Uterus (tissue), 3 donors: ENCODE measurements at regions not wholly inside any gene's neighbourhood (a gene's known extent, or its start where the extent isn't known, plus 50 kb on each side); places are given as distances from the start of the nearest gene placed in this dataset.

ENCODE experiments used
- DNase-seq, 2 donors: peaks; one replicate each; pipeline ENCODE4 v3.0.0-alpha.2; 2019 to 2020
- H3K27ac ChIP-seq, 2 donors: fragments of 200-600 bp; sonication (generic); 1 replicate in 1 of 2; 2 replicates in 1 of 2; pipeline ENCODE4 v1.5.1; 2016 to 2018
- H3K27me3 ChIP-seq, 2 donors: fragments of 200-600 bp; sonication (generic); one replicate each; pipeline ENCODE4 v1.5.1; 2018 to 2019; ENCODE audit warnings: control low read depth in 1 of 2
- H3K36me3 ChIP-seq, 2 donors: fragments of 200-600 bp; sonication (generic); one replicate each; pipeline ENCODE4 v1.5.1; 2019; ENCODE audit warnings: control low read depth in 1 of 2
- H3K4me1 ChIP-seq, 2 donors: fragments of 200-600 bp; sonication (generic); one replicate each; pipeline ENCODE4 v1.5.1; 2018 to 2019; ENCODE audit warnings: control low read depth in 1 of 2
- H3K4me3 ChIP-seq, 2 donors: fragments of 200-600 bp; sonication (generic); 1 replicate in 1 of 2; 2 replicates in 1 of 2; pipeline ENCODE4 v1.5.1; 2018 to 2019; ENCODE audit warnings: mild to moderate bottlenecking in 1 of 2
- H3K9me3 ChIP-seq, 2 donors: fragments of 200-600 bp; sonication (generic); one replicate each; pipeline ENCODE4 v1.5.1; 2019; ENCODE audit warnings: control low read depth in 1 of 2
- CTCF ChIP-seq, 4 experiments: fragments of 200-600 bp in 2 of 4; fragments of 450-650 bp in 2 of 4; sonication (generic) in 2 of 4; IDR thresholded peaks; one replicate each; pipeline ENCODE4 v1.5.1; 2016 to 2019; ENCODE audit warnings: antibody characterized with exemption in 4 of 4, mild to moderate bottlenecking in 2 of 4, moderate library complexity in 1 of 4
- POLR2A ChIP-seq, 2 donors: fragments of 450-650 bp; IDR thresholded peaks; one replicate each; pipeline ENCODE4 v1.6.1; 2016; ENCODE audit warnings: antibody characterized with exemption in 2 of 2, mild to moderate bottlenecking in 1 of 2, moderate library complexity in 1 of 2
- intact Hi-C: fragments of 100-400 bp; cut with DNase I; formaldehyde crosslinking; loops from one replicate; pipeline ENCODE4 v1.15.1; 2023; ENCODE audit warnings: low total_unique reads
- donor health status: DM: yes; HTN: yes; CAD: no.

GRCh38 chr4:181671672-181672071, 571.5 kb upstream of the TENM3 start:
- TF ChIP-seq POLR2A (IDR thresholded peaks at IDR 0.05) (no peak), CTCF (IDR thresholded peaks at IDR 0.05) (no peak)
- Histone ChIP-seq H3K27me3 (no peaks in the 10 kb centered on the region), H3K4me3 (no peak overlapping the region), H3K4me1 (no peaks in the 10 kb centered on the region), H3K36me3 (no peaks in the 10 kb centered on the region), H3K9me3 (no peaks in the 10 kb centered on the region), H3K27ac (no peak overlapping the region)
- no peak for DNase-seq
- intact Hi-C loops: no loop called here

GRCh38 chr4:181672751-181673150, 570.5 kb upstream of the TENM3 start:
- no peaks in the 10 kb centered on the region for H3K9me3 ChIP-seq
- no peaks in the 10 kb centered on the region for H3K36me3 ChIP-seq
- no peak overlapping the region for H3K27ac ChIP-seq
- H3K4me1 ChIP-seq: no peaks in the 10 kb centered on the region
- intact Hi-C loops: no loop called here
- DNase-seq: no peak
- H3K27me3 ChIP-seq: no peaks in the 10 kb centered on the region
- no peak for TF ChIP-seq POLR2A (IDR thresholded peaks at IDR 0.05)
- TF ChIP-seq CTCF (IDR thresholded peaks at IDR 0.05): no peak
- H3K4me3 ChIP-seq: no peak overlapping the region

GRCh38 chr4:181674315-181674875, 568.8 kb upstream of the TENM3 start:
- TF ChIP-seq POLR2A (IDR thresholded peaks at IDR 0.05) (no peak), CTCF (IDR thresholded peaks at IDR 0.05) (no peak)
- no peak for DNase-seq

GRCh38 chr4:181676546-181676945, 566.7 kb upstream of the TENM3 start:
- Histone ChIP-seq H3K4me3 (no peak overlapping the region), H3K27ac (no peak overlapping the region), H3K27me3 (no peaks in the 10 kb centered on the region), H3K4me1 (no peaks in the 10 kb centered on the region), H3K36me3 (no peaks in the 10 kb centered on the region), H3K9me3 (no peaks in the 10 kb centered on the region)
- intact Hi-C loops: no loop called here
- DNase-seq: no peak
- TF ChIP-seq POLR2A (IDR thresholded peaks at IDR 0.05): no peak
- no peak for TF ChIP-seq CTCF (IDR thresholded peaks at IDR 0.05)

More at GRCh38 chr4:181674315-181674875, 568.8 kb upstream of the TENM3 start:
- H3K27me3 ChIP-seq: no peaks in the 10 kb centered on the region
- H3K4me1 ChIP-seq: no peaks in the 10 kb centered on the region
- H3K36me3 ChIP-seq: no peaks in the 10 kb centered on the region
- H3K27ac ChIP-seq: no peak overlapping the region
- intact Hi-C loops: no loop called here
- no peaks in the 10 kb centered on the region for H3K9me3 ChIP-seq
- H3K4me3 ChIP-seq: no peak overlapping the region

- DNase-seq: no peak
- Histone ChIP-seq H3K4me3 (no peak overlapping the region), H3K36me3 (no peaks in the 10 kb centered on the region), H3K27ac (no peak overlapping the region), H3K9me3 (no peaks in the 10 kb centered on the region), H3K4me1 (no peaks in the 10 kb centered on the region), H3K27me3 (no peaks in the 10 kb centered on the region)
- intact Hi-C loops: no loop called here
- TF ChIP-seq POLR2A (IDR thresholded peaks at IDR 0.05) (no peak), CTCF (IDR thresholded peaks at IDR 0.05) (no peak)
These were observed 566.0 kb upstream of the TENM3 start for GRCh38 chr4:181677201-181677600.
